ENCODE measurements at regions not wholly inside any gene's neighbourhood (a gene's known extent, or its start where the extent isn't known, plus 50 kb on each side); places are given as distances from the start of the nearest gene placed in this dataset.

DNA sequence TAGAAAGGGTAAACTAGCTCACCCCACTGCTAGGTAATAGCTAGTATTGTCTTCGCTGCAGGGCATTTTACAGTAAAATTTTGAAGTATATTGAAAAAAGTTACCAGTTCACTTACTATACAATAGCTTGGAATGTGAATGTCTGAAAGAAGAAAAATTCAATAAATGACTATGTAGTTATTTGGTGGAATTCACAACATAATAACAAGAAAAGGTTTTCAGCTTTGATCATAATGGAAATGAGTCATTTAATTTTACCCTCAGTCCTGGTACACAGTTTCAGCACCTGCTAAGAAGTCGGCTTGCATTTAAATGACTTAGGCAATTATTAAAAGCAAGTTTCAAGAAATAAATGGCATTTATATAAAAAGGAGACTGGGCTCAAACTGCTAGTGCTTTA lies 90.4 kb downstream of the NUP35 start:
- Histone ChIP-seq H3K27ac (no peak overlapping the region), H3K27me3 (no peaks in the 10 kb centered on the region), H3K36me3 (no peaks in the 10 kb centered on the region), H3K4me3 (no peak overlapping the region), H3K4me1 (no peaks in the 10 kb centered on the region), H3K9me3 (no peaks in the 10 kb centered on the region)
- no peak for TF ChIP-seq POLR2A (IDR thresholded peaks at IDR 0.05)
- TF ChIP-seq, protein P1, sequence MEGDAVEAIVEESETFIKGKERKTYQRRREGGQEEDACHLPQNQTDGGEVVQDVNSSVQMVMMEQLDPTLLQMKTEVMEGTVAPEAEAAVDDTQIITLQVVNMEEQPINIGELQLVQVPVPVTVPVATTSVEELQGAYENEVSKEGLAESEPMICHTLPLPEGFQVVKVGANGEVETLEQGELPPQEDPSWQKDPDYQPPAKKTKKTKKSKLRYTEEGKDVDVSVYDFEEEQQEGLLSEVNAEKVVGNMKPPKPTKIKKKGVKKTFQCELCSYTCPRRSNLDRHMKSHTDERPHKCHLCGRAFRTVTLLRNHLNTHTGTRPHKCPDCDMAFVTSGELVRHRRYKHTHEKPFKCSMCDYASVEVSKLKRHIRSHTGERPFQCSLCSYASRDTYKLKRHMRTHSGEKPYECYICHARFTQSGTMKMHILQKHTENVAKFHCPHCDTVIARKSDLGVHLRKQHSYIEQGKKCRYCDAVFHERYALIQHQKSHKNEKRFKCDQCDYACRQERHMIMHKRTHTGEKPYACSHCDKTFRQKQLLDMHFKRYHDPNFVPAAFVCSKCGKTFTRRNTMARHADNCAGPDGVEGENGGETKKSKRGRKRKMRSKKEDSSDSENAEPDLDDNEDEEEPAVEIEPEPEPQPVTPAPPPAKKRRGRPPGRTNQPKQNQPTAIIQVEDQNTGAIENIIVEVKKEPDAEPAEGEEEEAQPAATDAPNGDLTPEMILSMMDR (IDR thresholded peaks at IDR 0.05): no peak
- no peak for DNase-seq

DNA sequence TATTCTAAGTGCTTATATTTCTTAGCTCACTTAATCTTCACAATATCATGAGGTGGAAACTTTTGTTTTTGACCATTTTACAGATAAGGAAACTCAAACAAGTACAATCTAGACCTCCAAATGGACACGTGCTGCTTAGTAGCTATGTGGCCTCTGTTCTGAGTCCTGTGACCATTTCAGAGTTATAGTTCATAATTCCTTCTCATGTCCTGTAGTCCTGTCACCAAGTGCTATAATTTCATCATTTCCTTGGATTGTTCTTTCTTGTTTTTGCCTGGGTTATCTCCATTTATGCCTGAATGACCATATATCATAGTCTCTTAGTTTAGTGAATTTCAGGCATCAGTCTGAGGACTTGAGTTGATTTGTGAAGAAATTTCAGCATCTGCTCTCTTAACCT lies 91.7 kb downstream of the NUP35 start:
- H3K27me3 ChIP-seq: no peaks in the 10 kb centered on the region
- no peaks in the 10 kb centered on the region for H3K9me3 ChIP-seq
- no peak overlapping the region for H3K4me3 ChIP-seq
- DNase-seq: no peak
- no peak for TF ChIP-seq POLR2A (IDR thresholded peaks at IDR 0.05)
- H3K36me3 ChIP-seq: no peaks in the 10 kb centered on the region
- H3K4me1 ChIP-seq: no peaks in the 10 kb centered on the region
- H3K27ac ChIP-seq: no peak overlapping the region

DNA sequence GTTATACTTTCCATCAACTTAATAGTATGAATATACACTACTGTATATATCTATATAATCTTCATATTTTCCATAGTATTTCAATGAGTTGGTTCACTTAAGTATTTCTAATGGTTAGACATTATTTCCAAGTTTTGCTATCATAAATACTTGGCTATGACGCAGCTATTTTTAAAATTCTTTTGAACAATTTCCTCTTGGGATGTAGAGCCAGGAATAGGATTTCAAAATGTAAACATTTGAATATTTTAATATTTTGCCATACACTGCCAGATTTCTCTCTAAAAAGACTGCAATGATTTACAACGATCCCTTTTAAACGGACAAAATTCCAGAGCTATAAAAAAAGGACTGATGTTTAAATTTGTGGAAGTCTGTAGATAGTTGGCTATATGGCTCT lies 95.6 kb downstream of the NUP35 start:
- Histone ChIP-seq H3K4me3 (no peak overlapping the region), H3K27me3 (no peaks in the 10 kb centered on the region), H3K4me1 (no peaks in the 10 kb centered on the region), H3K9me3 (no peaks in the 10 kb centered on the region), H3K36me3 (no peaks in the 10 kb centered on the region), H3K27ac (no peak overlapping the region)
- no peak for DNase-seq
- TF ChIP-seq, protein P1 (IDR thresholded peaks at IDR 0.05): no peak
- no peak for TF ChIP-seq POLR2A (IDR thresholded peaks at IDR 0.05)

DNA sequence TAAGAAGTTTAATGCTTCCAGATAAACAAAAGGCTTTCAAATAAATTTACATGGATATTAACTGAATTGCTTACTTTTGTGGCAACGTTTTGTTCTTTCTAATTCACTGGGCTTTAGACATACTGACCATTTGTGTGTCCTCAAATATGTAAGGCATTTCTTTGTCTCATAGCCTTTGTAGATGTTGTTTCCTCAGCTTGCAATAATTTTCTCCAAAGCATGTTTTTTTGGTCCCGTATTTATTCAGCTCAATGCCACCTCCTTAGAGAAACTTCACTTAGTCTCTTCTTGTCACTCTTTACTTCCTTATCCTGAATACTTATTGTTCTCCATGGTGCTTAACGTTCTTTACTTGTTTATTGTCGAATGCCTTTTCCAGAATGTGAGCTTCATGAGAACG lies 98.5 kb downstream of the NUP35 start:
- H3K36me3 ChIP-seq: no peaks in the 10 kb centered on the region
- TF ChIP-seq, protein P1 (IDR thresholded peaks at IDR 0.05): no peak
- TF ChIP-seq POLR2A (IDR thresholded peaks at IDR 0.05): no peak
- no peaks in the 10 kb centered on the region for H3K27me3 ChIP-seq
- DNase-seq: no peak
- no peaks in the 10 kb centered on the region for H3K4me1 ChIP-seq
- no peak overlapping the region for H3K4me3 ChIP-seq
- no peaks in the 10 kb centered on the region for H3K9me3 ChIP-seq
- no peak overlapping the region for H3K27ac ChIP-seq

DNA sequence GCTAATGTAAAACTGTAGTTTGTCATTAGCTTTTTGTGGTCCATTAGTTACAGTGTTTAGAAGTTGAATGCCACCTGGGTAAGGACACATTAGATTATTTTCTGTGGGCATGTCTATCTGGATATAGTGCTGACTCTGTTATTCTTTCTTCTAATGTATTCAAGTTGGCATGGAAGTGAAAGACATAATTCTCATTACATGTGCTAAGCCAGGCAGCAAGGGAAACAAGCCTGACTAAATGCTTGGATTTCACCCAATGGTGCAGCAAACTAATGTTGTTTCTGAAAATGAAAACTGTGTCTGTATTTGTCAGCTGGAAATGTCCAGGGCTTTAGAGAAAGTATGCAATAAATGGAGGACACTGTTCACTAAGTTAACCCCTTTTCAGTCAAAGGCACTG lies 100.7 kb downstream of the NUP35 start:
- no peak for TF ChIP-seq POLR2A (IDR thresholded peaks at IDR 0.05)
- TF ChIP-seq, protein P1 (IDR thresholded peaks at IDR 0.05): no peak
- Histone ChIP-seq H3K27me3 (no peaks in the 10 kb centered on the region), H3K27ac (no peak overlapping the region), H3K4me1 (no peaks in the 10 kb centered on the region), H3K36me3 (no peaks in the 10 kb centered on the region), H3K4me3 (no peak overlapping the region), H3K9me3 (no peaks in the 10 kb centered on the region)
- no peak for DNase-seq

DNA sequence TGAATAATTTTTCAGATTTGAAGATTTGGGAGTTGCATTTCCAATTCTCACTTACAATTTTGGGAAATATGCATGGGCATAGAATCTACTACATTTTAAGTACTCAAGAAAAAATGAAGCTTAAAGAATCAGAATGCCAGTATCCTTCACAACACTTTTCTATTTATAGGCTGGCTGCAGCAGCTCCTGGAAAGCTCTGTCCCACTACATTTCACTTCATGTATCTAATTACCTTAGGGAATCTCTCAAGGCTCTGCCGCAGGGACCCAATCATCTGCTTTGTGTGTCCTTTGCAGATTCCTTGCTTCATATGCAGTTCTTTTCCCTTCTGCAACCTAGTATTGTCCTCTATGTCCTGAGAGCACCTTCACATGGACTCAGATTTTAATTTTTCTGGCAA lies 102.9 kb downstream of the NUP35 start:
- H3K4me1 ChIP-seq: no peaks in the 10 kb centered on the region
- no peak for TF ChIP-seq POLR2A (IDR thresholded peaks at IDR 0.05)
- TF ChIP-seq, protein P1 (IDR thresholded peaks at IDR 0.05): no peak
- H3K4me3 ChIP-seq: no peak overlapping the region
- no peaks in the 10 kb centered on the region for H3K9me3 ChIP-seq
- H3K36me3 ChIP-seq: no peaks in the 10 kb centered on the region
- no peaks in the 10 kb centered on the region for H3K27me3 ChIP-seq
- no peak for DNase-seq
- no peak overlapping the region for H3K27ac ChIP-seq

Measured in Peyer's patch (tissue), 4 donors.